ENCODE measurements at regions not wholly inside any gene's neighbourhood (a gene's known extent, or its start where the extent isn't known, plus 50 kb on each side); places are given as distances from the start of the nearest gene placed in this dataset.

DNA sequence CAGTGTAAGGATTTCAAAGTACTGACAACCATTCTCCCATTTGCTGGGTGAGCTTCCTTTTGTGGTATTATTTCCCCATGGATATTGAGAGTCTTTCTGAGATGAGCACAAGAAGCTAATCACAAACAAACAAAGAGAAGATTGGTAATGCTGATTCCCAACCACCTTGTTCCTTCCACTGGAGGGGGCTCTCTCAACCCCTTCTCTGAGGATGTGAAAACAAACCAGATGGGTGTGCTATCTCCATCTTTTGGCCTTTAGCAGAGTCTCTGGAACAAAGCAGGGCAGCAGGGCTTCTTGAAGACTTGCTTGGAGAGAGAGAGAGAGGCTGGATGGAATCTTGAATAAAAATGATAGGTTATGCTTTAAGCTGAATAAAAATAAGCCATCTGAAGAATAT is 576.7 kb upstream of the ZNF462 start:
- Histone ChIP-seq H3K4me2 (ENCODE audit: low read length) (no peak overlapping the region), H2AFZ (no peak overlapping the region), H3K4me1 (no peaks in the 10 kb centered on the region), H3K36me3 (ENCODE audit: control insufficient read depth, insufficient read depth, low read length) (no peaks in the 10 kb centered on the region), H3K27ac (no peak overlapping the region), H3K9me3 (ENCODE audit: control insufficient read depth, low read length) (no peaks in the 10 kb centered on the region), H3K9ac (no peak overlapping the region), H3K4me3 (ENCODE audit: low read depth, low read length) (no peak overlapping the region), H3K79me2 (no peaks in the 10 kb centered on the region), H3K27me3 (ENCODE audit: control insufficient read depth, insufficient read depth, low read length) (no peaks in the 10 kb centered on the region)
- TF ChIP-seq, protein P1, sequence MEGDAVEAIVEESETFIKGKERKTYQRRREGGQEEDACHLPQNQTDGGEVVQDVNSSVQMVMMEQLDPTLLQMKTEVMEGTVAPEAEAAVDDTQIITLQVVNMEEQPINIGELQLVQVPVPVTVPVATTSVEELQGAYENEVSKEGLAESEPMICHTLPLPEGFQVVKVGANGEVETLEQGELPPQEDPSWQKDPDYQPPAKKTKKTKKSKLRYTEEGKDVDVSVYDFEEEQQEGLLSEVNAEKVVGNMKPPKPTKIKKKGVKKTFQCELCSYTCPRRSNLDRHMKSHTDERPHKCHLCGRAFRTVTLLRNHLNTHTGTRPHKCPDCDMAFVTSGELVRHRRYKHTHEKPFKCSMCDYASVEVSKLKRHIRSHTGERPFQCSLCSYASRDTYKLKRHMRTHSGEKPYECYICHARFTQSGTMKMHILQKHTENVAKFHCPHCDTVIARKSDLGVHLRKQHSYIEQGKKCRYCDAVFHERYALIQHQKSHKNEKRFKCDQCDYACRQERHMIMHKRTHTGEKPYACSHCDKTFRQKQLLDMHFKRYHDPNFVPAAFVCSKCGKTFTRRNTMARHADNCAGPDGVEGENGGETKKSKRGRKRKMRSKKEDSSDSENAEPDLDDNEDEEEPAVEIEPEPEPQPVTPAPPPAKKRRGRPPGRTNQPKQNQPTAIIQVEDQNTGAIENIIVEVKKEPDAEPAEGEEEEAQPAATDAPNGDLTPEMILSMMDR (IDR thresholded peaks at IDR 0.05): no peak

DNA sequence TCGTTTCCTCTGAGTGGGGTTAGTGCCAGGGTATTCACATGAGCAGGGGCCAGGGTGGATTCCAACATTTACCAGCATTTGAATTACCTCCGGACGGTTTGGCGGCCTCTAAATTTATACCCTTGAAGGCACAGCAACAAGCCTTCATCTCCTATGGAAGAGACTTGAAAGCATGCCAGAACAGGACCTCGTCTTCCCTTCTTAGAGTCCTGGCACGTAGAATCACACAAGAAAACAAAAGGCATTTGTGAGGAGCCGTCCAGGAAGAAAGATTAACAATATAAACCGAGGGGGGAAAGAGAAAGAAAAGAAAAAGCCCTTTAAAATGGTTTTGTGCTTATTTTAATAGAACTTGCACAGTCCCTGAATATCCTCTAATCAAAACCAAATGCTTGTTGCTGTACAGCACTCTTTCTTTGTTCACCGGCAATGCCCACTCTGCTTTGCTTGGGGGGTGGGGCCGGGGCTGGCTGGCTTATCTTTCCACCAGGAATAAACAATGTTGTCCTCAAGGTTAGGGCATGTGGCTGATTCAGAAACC is 575.8 kb upstream of the ZNF462 start:
- Histone ChIP-seq H3K4me3 (ENCODE audit: low read depth, low read length) (no peak overlapping the region), H3K4me2 (ENCODE audit: low read length) (no peak overlapping the region), H3K27me3 (ENCODE audit: control insufficient read depth, insufficient read depth, low read length) (no peaks in the 10 kb centered on the region), H3K9me3 (ENCODE audit: control insufficient read depth, low read length) (no peaks in the 10 kb centered on the region), H3K27ac (no peak overlapping the region), H3K79me2 (no peaks in the 10 kb centered on the region), H2AFZ (no peak overlapping the region), H3K9ac (no peak overlapping the region), H3K36me3 (ENCODE audit: control insufficient read depth, insufficient read depth, low read length) (no peaks in the 10 kb centered on the region), H3K4me1 (no peaks in the 10 kb centered on the region)
- TF ChIP-seq, protein P1 (IDR thresholded peaks at IDR 0.05): no peak

DNA sequence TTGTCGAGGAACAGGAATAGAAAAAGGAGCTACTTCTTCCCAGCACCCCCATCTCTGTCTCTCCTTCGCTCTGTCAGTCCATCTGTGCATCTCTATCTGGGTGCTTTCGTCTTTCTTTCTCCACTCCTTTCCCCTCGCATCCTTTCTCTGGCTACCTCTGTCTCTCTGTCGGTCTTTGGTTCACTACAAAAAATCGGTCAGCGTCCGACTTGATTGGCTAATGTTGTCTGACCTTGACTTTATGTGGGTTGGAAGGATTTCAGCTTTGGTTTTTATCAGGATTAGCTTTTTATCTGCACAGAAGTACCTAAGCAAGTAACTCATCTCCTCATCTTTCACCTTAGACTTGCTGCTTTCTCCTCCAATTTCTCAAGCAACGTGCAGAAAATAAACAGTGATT is 575.2 kb upstream of the ZNF462 start:
- H3K4me3 ChIP-seq (ENCODE audit: low read depth, low read length): no peak overlapping the region
- H3K9ac ChIP-seq: no peak overlapping the region
- no peak overlapping the region for H2AFZ ChIP-seq
- H3K79me2 ChIP-seq: no peaks in the 10 kb centered on the region
- no peaks in the 10 kb centered on the region for H3K36me3 ChIP-seq (ENCODE audit: control insufficient read depth, insufficient read depth, low read length)
- no peaks in the 10 kb centered on the region for H3K9me3 ChIP-seq (ENCODE audit: control insufficient read depth, low read length)
- no peaks in the 10 kb centered on the region for H3K4me1 ChIP-seq
- no peak overlapping the region for H3K27ac ChIP-seq
- TF ChIP-seq, protein P1 (IDR thresholded peaks at IDR 0.05): no peak
- H3K4me2 ChIP-seq (ENCODE audit: low read length): no peak overlapping the region
- H3K27me3 ChIP-seq (ENCODE audit: control insufficient read depth, insufficient read depth, low read length): no peaks in the 10 kb centered on the region

DNA sequence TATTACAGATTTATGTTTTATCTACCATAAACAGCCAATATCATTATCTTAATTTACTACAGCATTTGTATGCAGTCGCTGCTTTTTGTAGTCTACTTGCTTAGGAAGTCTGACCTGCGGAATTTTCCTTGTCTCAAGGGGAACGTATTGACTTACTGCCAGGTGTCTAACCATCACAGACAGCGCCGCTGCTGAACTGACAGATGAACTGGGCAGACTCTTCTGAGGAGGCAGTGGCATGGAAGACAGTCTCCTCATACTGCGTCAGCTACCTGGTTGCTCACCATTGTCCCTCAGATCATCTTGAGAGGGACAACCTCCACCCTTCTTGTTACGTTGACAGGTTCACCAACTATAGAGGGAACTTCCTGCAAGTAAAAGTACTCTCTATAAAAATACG is 574.3 kb upstream of the ZNF462 start:
- H3K27ac ChIP-seq: no peak overlapping the region
- no peaks in the 10 kb centered on the region for H3K27me3 ChIP-seq (ENCODE audit: control insufficient read depth, insufficient read depth, low read length)
- no peak overlapping the region for H3K4me2 ChIP-seq (ENCODE audit: low read length)
- no peak overlapping the region for H3K4me3 ChIP-seq (ENCODE audit: low read depth, low read length)
- H3K36me3 ChIP-seq (ENCODE audit: control insufficient read depth, insufficient read depth, low read length): no peaks in the 10 kb centered on the region
- no peaks in the 10 kb centered on the region for H3K9me3 ChIP-seq (ENCODE audit: control insufficient read depth, low read length)
- TF ChIP-seq, protein P1 (IDR thresholded peaks at IDR 0.05): no peak
- no peaks in the 10 kb centered on the region for H3K79me2 ChIP-seq
- H3K4me1 ChIP-seq: no peaks in the 10 kb centered on the region
- H2AFZ ChIP-seq: no peak overlapping the region
- no peak overlapping the region for H3K9ac ChIP-seq

DNA sequence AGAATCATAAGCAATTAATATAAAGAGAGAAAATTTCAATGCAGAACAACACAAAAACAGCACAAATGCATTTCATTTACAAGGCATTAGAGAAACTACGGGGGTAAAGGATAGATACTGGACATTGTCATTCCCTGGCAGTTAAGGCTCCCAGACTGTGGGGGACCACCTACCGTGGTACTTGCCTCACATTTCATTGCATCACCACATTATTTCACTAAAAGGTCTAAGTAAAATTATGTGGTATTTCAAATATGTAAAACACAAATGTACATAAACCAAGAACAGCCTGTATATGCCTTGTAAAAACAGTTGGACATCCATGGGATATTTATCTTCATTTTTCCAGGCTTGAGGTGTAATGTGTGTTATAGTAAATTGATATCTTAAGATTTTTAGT is 571.2 kb upstream of the ZNF462 start:
- Histone ChIP-seq H3K79me2 (no peaks in the 10 kb centered on the region), H3K27ac (no peak overlapping the region), H2AFZ (no peak overlapping the region), H3K27me3 (ENCODE audit: control insufficient read depth, insufficient read depth, low read length) (no peaks in the 10 kb centered on the region), H3K4me2 (ENCODE audit: low read length) (no peak overlapping the region), H3K36me3 (ENCODE audit: control insufficient read depth, insufficient read depth, low read length) (no peaks in the 10 kb centered on the region), H3K9me3 (ENCODE audit: control insufficient read depth, low read length) (no peaks in the 10 kb centered on the region), H3K4me1 (no peaks in the 10 kb centered on the region), H3K4me3 (ENCODE audit: low read depth, low read length) (no peak overlapping the region), H3K9ac (no peak overlapping the region)
- TF ChIP-seq, protein P1 (IDR thresholded peaks at IDR 0.05): no peak

Data from parathyroid adenoma (tissue), 2 donors.